Adrenal gland (tissue), 5 donors: ENCODE measurements at regions not wholly inside any gene's neighbourhood (a gene's known extent, or its start where the extent isn't known, plus 50 kb on each side); places are given as distances from the start of the nearest gene placed in this dataset.

Experiments used
- POLR2A ChIP-seq, 2 donors: fragments of 450-650 bp; IDR thresholded peaks; one replicate each; pipeline ENCODE4 v1.6.1; 2017; ENCODE audit warnings: antibody characterized with exemption in 2 of 2, mild to moderate bottlenecking in 2 of 2, moderate library complexity in 1 of 2
- TF ChIP-seq, protein P1 (sequence below), 6 experiments: fragments of 450-650 bp in 4 of 6; fragments of 200-600 bp in 2 of 6; sonication (generic) in 1 of 6; IDR thresholded peaks; 1 replicate in 5 of 6; 2 replicates in 1 of 6; pipeline versions ENCODE4 v1.5.1 to v1.8.0; 2016 to 2021; ENCODE audit warnings: antibody characterized with exemption in 6 of 6, mild to moderate bottlenecking in 2 of 6, moderate library complexity in 1 of 6
- donor health status: DM: no; HTN: no; CAD: no.

DNA sequence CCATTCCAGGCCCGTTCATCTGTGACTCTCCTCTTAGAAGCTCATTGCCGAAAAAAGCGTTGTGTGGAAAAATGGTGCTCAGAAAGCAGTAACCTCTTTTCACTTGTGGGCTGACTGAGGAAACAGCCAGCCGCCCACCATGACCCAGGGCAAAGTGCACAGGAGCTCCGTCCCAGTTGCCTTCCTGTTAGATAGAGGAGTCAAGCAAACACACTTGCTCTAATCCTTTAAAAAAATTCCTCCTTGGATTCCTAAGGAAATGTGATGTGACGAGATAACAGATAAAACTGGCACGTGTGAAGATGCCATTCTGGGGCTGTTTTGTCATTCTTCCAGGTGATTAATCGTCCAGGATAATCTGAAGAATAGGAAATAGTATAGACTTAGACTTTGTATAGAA is 396.8 kb upstream of the DDHD1 start:
- TF ChIP-seq, protein P1, sequence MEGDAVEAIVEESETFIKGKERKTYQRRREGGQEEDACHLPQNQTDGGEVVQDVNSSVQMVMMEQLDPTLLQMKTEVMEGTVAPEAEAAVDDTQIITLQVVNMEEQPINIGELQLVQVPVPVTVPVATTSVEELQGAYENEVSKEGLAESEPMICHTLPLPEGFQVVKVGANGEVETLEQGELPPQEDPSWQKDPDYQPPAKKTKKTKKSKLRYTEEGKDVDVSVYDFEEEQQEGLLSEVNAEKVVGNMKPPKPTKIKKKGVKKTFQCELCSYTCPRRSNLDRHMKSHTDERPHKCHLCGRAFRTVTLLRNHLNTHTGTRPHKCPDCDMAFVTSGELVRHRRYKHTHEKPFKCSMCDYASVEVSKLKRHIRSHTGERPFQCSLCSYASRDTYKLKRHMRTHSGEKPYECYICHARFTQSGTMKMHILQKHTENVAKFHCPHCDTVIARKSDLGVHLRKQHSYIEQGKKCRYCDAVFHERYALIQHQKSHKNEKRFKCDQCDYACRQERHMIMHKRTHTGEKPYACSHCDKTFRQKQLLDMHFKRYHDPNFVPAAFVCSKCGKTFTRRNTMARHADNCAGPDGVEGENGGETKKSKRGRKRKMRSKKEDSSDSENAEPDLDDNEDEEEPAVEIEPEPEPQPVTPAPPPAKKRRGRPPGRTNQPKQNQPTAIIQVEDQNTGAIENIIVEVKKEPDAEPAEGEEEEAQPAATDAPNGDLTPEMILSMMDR (IDR thresholded peaks at IDR 0.05), result no peak
- no peak for TF ChIP-seq POLR2A (IDR thresholded peaks at IDR 0.05)
